Loucy (cell line): ENCODE measurements at regions not wholly inside any gene's neighbourhood (a gene's known extent, or its start where the extent isn't known, plus 50 kb on each side); places are given as distances from the start of the nearest gene placed in this dataset.

Experiments
- H2AFZ ChIP-seq: fragments of 200-600 bp; sonication (generic); 2 replicates; pipeline ENCODE4 v1.6.0; 2016; ENCODE audit warnings: antibody characterized with exemption, mild to moderate bottlenecking, low read length, moderate library complexity
- H3F3A ChIP-seq: fragments of 200-600 bp; 2 replicates; pipeline ENCODE4 v1.6.0; 2016; ENCODE audit warnings: antibody characterized with exemption, low read depth, mild to moderate bottlenecking
- H3K27me3 ChIP-seq: fragments of 200-600 bp; sonication (generic); 2 replicates; pipeline ENCODE4 v1.6.1; 2014; ENCODE audit warnings: low read length, mild to moderate bottlenecking; ENCODE audit not compliant: insufficient read depth, poor library complexity, severe bottlenecking
- H3K36me3 ChIP-seq: fragments of 200-600 bp; sonication (generic); 2 replicates; pipeline ENCODE4 v1.6.1; 2016; ENCODE audit warnings: low read length; ENCODE audit not compliant: insufficient read depth
- H3K4me1 ChIP-seq: fragments of 200-600 bp; sonication (generic); 2 replicates; pipeline ENCODE4 v1.5.1; 2014; ENCODE audit warnings: low read length, mild to moderate bottlenecking; ENCODE audit not compliant: insufficient read depth, poor library complexity, severe bottlenecking
- H3K4me2 ChIP-seq: fragments of 200-600 bp; sonication (generic); 2 replicates; pipeline ENCODE4 v1.6.0; 2014; ENCODE audit warnings: antibody characterized with exemption, low read length, low read depth, mild to moderate bottlenecking; ENCODE audit not compliant: poor library complexity, severe bottlenecking
- H3K4me3 ChIP-seq: fragments of 200-600 bp; sonication (generic); 2 replicates; pipeline ENCODE4 v1.5.1; 2014; ENCODE audit warnings: low read length, mild to moderate bottlenecking, mixed read lengths; ENCODE audit not compliant: poor library complexity, severe bottlenecking
- H3K79me2 ChIP-seq: fragments of 200-600 bp; sonication (generic); 2 replicates; pipeline ENCODE4 v1.6.1; 2014; ENCODE audit warnings: low read length; ENCODE audit not compliant: insufficient read depth
- H3K9ac ChIP-seq: fragments of 200-600 bp; sonication (generic); 2 replicates; pipeline ENCODE4 v1.6.0; 2014; ENCODE audit warnings: mild to moderate bottlenecking, low read depth, low read length, moderate library complexity; ENCODE audit not compliant: poor library complexity, severe bottlenecking
- H3K9me2 ChIP-seq: fragments of 200-600 bp; sonication (generic); replicated peaks from 2 replicates; pipeline ENCODE4 v1.6.1; 2016; ENCODE audit warnings: low read depth, low read length, mixed read lengths
- H3K9me3 ChIP-seq: fragments of 200-600 bp; sonication (generic); 2 replicates; pipeline ENCODE4 v1.6.1; 2014; ENCODE audit warnings: mild to moderate bottlenecking, antibody characterized with exemption, low read length, low read depth; ENCODE audit not compliant: insufficient read depth
- H4K20me1 ChIP-seq: fragments of 200-600 bp; sonication (generic); 2 replicates; pipeline ENCODE4 v1.6.0; 2014; ENCODE audit warnings: antibody characterized with exemption, low read length, mild to moderate bottlenecking; ENCODE audit not compliant: insufficient read depth, poor library complexity, severe bottlenecking
- CTCF ChIP-seq: fragments of 200-600 bp; sonication (generic); conservative IDR thresholded peaks from 2 replicates; pipeline ENCODE4 v1.5.1; 2014; ENCODE audit warnings: mild to moderate bottlenecking, antibody characterized with exemption, low read length
- EZH2phosphoT487 ChIP-seq: fragments of 200-600 bp; IDR thresholded peaks from 2 replicates; pipeline ENCODE4 v1.6.1; 2018; ENCODE audit warnings: antibody characterized with exemption, mild to moderate bottlenecking, moderate library complexity, borderline replicate concordance

GRCh38 chr3:22147161-22147560, 396.2 kb upstream of the ZNF385D start:
- H3K9me2 ChIP-seq = no peaks in the 10 kb centered on the region
- no peak for TF ChIP-seq CTCF
- TF ChIP-seq EZH2phosphoT487 = no peak

GRCh38 chr3:22156868-22157267, 405.9 kb upstream of the ZNF385D start:
- H3K9ac ChIP-seq = no peak overlapping the region
- H4K20me1 ChIP-seq = no peaks in the 10 kb centered on the region
- H3K79me2 ChIP-seq = no peaks in the 10 kb centered on the region
- TF ChIP-seq CTCF = no peak
- no peak for TF ChIP-seq EZH2phosphoT487
- no peaks in the 10 kb centered on the region for H3K9me2 ChIP-seq
- peak overlapping the region; percentile 29; the same call in 1 of the 2 replicates for H2AFZ ChIP-seq
- H3K27me3 ChIP-seq = no peaks in the 10 kb centered on the region
- H3K36me3 ChIP-seq = no peaks in the 10 kb centered on the region
- no peak overlapping the region for H3K4me2 ChIP-seq
- no peaks in the 10 kb centered on the region for H3F3A ChIP-seq
- no peaks in the 10 kb centered on the region for H3K4me1 ChIP-seq
- H3K9me3 ChIP-seq = no peaks in the 10 kb centered on the region
- H3K4me3 ChIP-seq = no peak overlapping the region

More at GRCh38 chr3:22147161-22147560, 396.2 kb upstream of the ZNF385D start:
- Histone ChIP-seq H3K79me2 (no peaks in the 10 kb centered on the region), H3K36me3 (no peaks in the 10 kb centered on the region), H3F3A (no peaks in the 10 kb centered on the region), H3K27me3 (no peaks in the 10 kb centered on the region), H3K4me3 (no peak overlapping the region), H3K4me2 (no peak overlapping the region), H3K9me3 (no peaks in the 10 kb centered on the region), H2AFZ (no peak overlapping the region), H3K4me1 (no peaks in the 10 kb centered on the region), H4K20me1 (no peaks in the 10 kb centered on the region), H3K9ac (no peak overlapping the region)

GRCh38 chr3:22157848-22158247, 406.8 kb upstream of the ZNF385D start:
- no peak overlapping the region for H3K4me2 ChIP-seq
- TF ChIP-seq CTCF = no peak
- no peak for TF ChIP-seq EZH2phosphoT487
- H3K27me3 ChIP-seq = no peaks in the 10 kb centered on the region

More at GRCh38 chr3:22157848-22158247, 406.8 kb upstream of the ZNF385D start:
- H3K79me2 ChIP-seq = no peaks in the 10 kb centered on the region
- no peaks in the 10 kb centered on the region for H3K9me3 ChIP-seq
- H3K4me3 ChIP-seq = no peak overlapping the region
- no peaks in the 10 kb centered on the region for H4K20me1 ChIP-seq
- no peak overlapping the region for H2AFZ ChIP-seq
- no peaks in the 10 kb centered on the region for H3K4me1 ChIP-seq
- no peaks in the 10 kb centered on the region for H3K9me2 ChIP-seq
- H3K36me3 ChIP-seq = no peaks in the 10 kb centered on the region
- no peak overlapping the region for H3K9ac ChIP-seq
- no peaks in the 10 kb centered on the region for H3F3A ChIP-seq
